A549 (cell line): ENCODE measurements at regions not wholly inside any gene's neighbourhood (a gene's known extent, or its start where the extent isn't known, plus 50 kb on each side); places are given as distances from the start of the nearest gene placed in this dataset.

Experiments
- ATAC-seq, 2 experiments: fragments of 200-7000 bp in 1 of 2; fragments of >200 bp in 1 of 2; cut with Nextera tagmentation in 1 of 2; cut with Tn5 transposase in 1 of 2; 3 replicates each; pipeline versions ENCODE4 v1.8.0 to v1.9.1; 2018 to 2020; ENCODE audit warnings: mild to moderate bottlenecking in 1 of 2, moderate library complexity in 1 of 2
- CTCF ChIA-PET: fragments of 300-600 bp; sonication (Branson Sonifier 250); formaldehyde crosslinking; extraction: SDS; loops from one replicate; lab custom pipeline; 2021; ENCODE audit warnings: antibody characterized with exemption, inconsistent platforms; lab: Yijun Ruan, JAX
- POLR2A ChIA-PET: fragments of 350-600 bp; formaldehyde crosslinking; extraction: SDS; loops from one replicate; lab custom pipeline; 2021; ENCODE audit warnings: antibody characterized with exemption, inconsistent platforms; lab: Yijun Ruan, JAX
- DNase-seq, 2 experiments: peaks; one replicate each; pipeline versions ENCODE4 v3.0.0 to v3.0.0-alpha.2; 2011 to 2016; ENCODE audit warnings: low read depth in 1 of 2, low spot score in 1 of 2
- FAIRE-seq: peaks from 2 replicates; lab custom pipeline; 2011; peaks lifted over from hg19 to GRCh38; lab: Jason Lieb, UNC
- H3K27ac ChIP-seq, 2 experiments: fragments of >200 bp; sonication (Bioruptor Twin); formaldehyde crosslinking; 3 replicates each; pipeline ENCODE4 v1.5.1; 2016 to 2017
- H3K4me1 ChIP-seq: fragments of >200 bp; sonication (Bioruptor Twin); formaldehyde crosslinking; 3 replicates; pipeline ENCODE4 v1.6.1; 2016
- H3K4me2 ChIP-seq: fragments of >200 bp; sonication (Bioruptor Twin); formaldehyde crosslinking; 3 replicates; pipeline ENCODE4 v1.6.1; 2016
- H3K4me3 ChIP-seq: fragments of >200 bp; sonication (Bioruptor Twin); formaldehyde crosslinking; 3 replicates; pipeline ENCODE4 v1.5.1; 2016
- H3K9me3 ChIP-seq: fragments of >200 bp; sonication (Bioruptor Twin); formaldehyde crosslinking; 3 replicates; pipeline ENCODE4 v1.6.1; 2016
- CBX2 ChIP-seq: fragments of 200-600 bp; sonication (generic); IDR thresholded peaks from 2 replicates; pipeline ENCODE4 v1.6.1; 2016; ENCODE audit warnings: low read depth, mild to moderate bottlenecking, borderline replicate concordance
- CEBPB ChIP-seq, 2 experiments: fragments of >200 bp in 1 of 2; sonication (Bioruptor Twin) in 1 of 2; formaldehyde crosslinking in 1 of 2; IDR thresholded peaks; 2 replicates each; pipeline ENCODE4 v1.6.1; 2012 to 2016
- EHMT2 ChIP-seq: fragments of 200-600 bp; sonication (generic); IDR thresholded peaks from 2 replicates; pipeline ENCODE4 v1.6.1; 2016; ENCODE audit warnings: antibody characterized with exemption, low read depth, mild to moderate bottlenecking, moderate library complexity
- FOSL2 ChIP-seq, 2 experiments: fragments of 450-650 bp in 1 of 2; fragments of >200 bp in 1 of 2; sonication (Bioruptor Twin) in 1 of 2; formaldehyde crosslinking; IDR thresholded peaks; 2 replicates each; pipeline versions ENCODE4 v1.5.0 to v1.6.1; 2016 to 2020; ENCODE audit warnings: mild to moderate bottlenecking in 1 of 2, moderate library complexity in 1 of 2
- FOXS1 ChIP-seq: fragments of 250-450 bp; sonication (Bioruptor Pico); IDR thresholded peaks from 2 replicates; pipeline ENCODE4 v1.5.0; 2020; ENCODE audit warnings: mild to moderate bottlenecking, moderate library complexity
- HOXA7 ChIP-seq: fragments of 250-450 bp; sonication (Bioruptor Pico); IDR thresholded peaks from 2 replicates; pipeline ENCODE4 v1.5.0; 2020; ENCODE audit warnings: mild to moderate bottlenecking, moderate library complexity
- HOXB5 ChIP-seq: fragments of 250-450 bp; sonication (Bioruptor Pico); IDR thresholded peaks from 2 replicates; pipeline ENCODE4 v1.5.0; 2020; ENCODE audit warnings: mild to moderate bottlenecking, moderate library complexity
- NFE2L2 ChIP-seq: fragments of 150-350 bp; conservative IDR thresholded peaks from 2 replicates; pipeline ENCODE4 v1.6.1; 2014; ENCODE audit warnings: low read length
- POLR2A ChIP-seq: IDR thresholded peaks from 2 replicates; pipeline ENCODE4 v1.6.1; 2012; ENCODE audit warnings: mild to moderate bottlenecking, low read length
- RARB ChIP-seq: fragments of 250-450 bp; sonication (Bioruptor Pico); IDR thresholded peaks from 2 replicates; pipeline ENCODE4 v1.8.0; 2021; ENCODE audit warnings: mild to moderate bottlenecking, moderate library complexity
- SREBF2 ChIP-seq: fragments of 450-650 bp; IDR thresholded peaks from 2 replicates; pipeline ENCODE4 v1.6.1; 2014; ENCODE audit warnings: mild to moderate bottlenecking, moderate library complexity
- ZSCAN20 ChIP-seq: fragments of 250-450 bp; sonication (Bioruptor Pico); IDR thresholded peaks from 2 replicates; pipeline ENCODE4 v1.8.0; 2022; ENCODE audit warnings: mild to moderate bottlenecking, moderate library complexity
- WGBS: methylation state at CpG from one replicate; pipeline ENCODE4 v1.1.6; 2017; ENCODE audit errors: missing lambda C conversion rate; 5-methylcytosine and 5-hydroxymethylcytosine counted together
- TF ChIP-seq, protein P1 (sequence below): fragments of >200 bp; sonication (Bioruptor Twin); formaldehyde crosslinking; IDR thresholded peaks from 3 replicates; pipeline ENCODE4 v1.5.1; 2016
- TF ChIP-seq, protein P2 (sequence below): fragments of 150-350 bp; IDR thresholded peaks from 2 replicates; pipeline ENCODE4 v1.6.1; 2014; ENCODE audit warnings: low read depth, mild to moderate bottlenecking, low read length
- TF ChIP-seq, protein P3 (sequence below): fragments of 250-450 bp; sonication (Bioruptor Pico); IDR thresholded peaks from 2 replicates; pipeline ENCODE4 v1.5.0; 2021; ENCODE audit warnings: mild to moderate bottlenecking, moderate library complexity, borderline replicate concordance
- TF ChIP-seq, protein P4 (sequence below): fragments of >200 bp; sonication (Bioruptor Twin); formaldehyde crosslinking; IDR thresholded peaks from 3 replicates; pipeline ENCODE4 v1.6.1; 2016
- TF ChIP-seq, protein P5 (sequence below): fragments of 250-450 bp; sonication (Bioruptor Pico); IDR thresholded peaks from 2 replicates; pipeline ENCODE4 v1.5.0; 2020; ENCODE audit warnings: low read depth, mild to moderate bottlenecking, moderate library complexity

DNA sequence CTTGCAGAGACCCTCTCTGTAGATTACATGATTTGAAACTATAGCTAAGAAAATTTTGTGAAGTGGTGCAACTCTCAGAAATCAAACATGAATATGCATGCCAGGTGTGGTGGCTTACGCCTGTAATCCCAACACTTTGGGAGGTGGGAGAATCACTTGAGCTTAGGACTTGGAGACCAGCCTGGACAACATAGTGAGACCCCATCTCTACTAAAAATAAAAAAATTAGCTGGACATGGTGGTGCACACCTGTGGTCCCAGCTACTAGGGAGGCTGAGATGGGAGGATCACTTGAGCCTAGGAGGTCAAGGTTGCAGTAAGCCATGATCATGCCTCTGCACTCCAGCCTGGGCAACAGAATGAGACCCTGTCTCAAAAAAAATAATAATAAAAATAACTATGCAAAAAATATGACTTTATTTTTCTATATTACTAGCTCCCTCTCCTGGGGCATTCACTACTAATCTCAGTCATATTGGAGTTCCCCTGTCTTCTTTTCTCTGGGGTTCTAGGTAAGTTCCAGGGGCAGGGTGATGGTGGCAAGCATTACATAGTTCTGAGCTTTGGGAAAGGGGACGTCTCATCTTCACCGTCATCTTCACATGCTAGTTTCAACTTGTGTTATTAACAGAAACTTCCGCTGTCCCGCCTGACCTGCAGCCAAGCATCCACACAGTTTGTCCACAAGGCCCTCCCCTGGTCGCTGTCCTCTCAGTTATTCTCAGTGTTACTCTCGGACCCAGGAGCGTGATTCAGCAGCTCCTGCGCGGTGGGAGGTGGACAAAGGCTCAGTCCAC is 96.8 kb upstream of the MBOAT2 start (continued):
- TF ChIP-seq, protein P1, sequence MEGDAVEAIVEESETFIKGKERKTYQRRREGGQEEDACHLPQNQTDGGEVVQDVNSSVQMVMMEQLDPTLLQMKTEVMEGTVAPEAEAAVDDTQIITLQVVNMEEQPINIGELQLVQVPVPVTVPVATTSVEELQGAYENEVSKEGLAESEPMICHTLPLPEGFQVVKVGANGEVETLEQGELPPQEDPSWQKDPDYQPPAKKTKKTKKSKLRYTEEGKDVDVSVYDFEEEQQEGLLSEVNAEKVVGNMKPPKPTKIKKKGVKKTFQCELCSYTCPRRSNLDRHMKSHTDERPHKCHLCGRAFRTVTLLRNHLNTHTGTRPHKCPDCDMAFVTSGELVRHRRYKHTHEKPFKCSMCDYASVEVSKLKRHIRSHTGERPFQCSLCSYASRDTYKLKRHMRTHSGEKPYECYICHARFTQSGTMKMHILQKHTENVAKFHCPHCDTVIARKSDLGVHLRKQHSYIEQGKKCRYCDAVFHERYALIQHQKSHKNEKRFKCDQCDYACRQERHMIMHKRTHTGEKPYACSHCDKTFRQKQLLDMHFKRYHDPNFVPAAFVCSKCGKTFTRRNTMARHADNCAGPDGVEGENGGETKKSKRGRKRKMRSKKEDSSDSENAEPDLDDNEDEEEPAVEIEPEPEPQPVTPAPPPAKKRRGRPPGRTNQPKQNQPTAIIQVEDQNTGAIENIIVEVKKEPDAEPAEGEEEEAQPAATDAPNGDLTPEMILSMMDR: no peak
- no peak for TF ChIP-seq CEBPB (IDR thresholded peaks at IDR 0.05)
- TF ChIP-seq RARB (CRISPR knock-in tag): no peak

DNA sequence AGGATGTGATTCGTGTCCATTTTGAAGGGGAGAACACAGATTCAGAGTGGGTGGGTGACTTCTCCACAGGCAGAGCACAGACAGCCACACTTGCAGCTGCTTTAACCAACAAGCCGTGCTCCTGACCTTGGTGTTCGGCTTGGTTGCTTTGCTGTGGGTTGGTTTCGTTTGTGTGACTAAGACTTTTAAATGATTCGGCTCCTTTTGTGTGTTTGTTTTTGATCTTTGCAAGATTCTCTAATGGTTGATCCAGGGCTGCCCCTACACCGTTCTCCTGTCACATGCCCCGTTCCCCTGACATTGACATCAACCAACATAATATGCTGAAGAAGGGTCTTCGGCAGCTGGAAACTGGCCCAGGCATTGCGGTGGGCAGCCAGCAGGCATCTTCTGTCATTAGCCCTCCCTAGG is 95.9 kb upstream of the MBOAT2 start:
- peak overlapping the region; percentile 38; the same call in 2 of the 3 replicates for H3K4me2 ChIP-seq
- ATAC-seq: peak in 1 of 2 experiments; percentile 20; a peak in 2 of 6 replicates

More for the DNA sequence above, 95.9 kb upstream of the MBOAT2 start:
- DNase-seq: peak in 1 of 2 experiments; percentile 31
- Histone ChIP-seq H3K4me3 (no peak overlapping the region), H3K27ac (peak overlapping the region in 1 of 2 experiments; percentile 17; a peak in 2 of 6 replicates)
- 58% methylated on average over 9 of the region's 9 CpGs for whole genome bisulfite sequencing
- FAIRE-seq: no peak
- TF ChIP-seq FOXS1 (CRISPR knock-in tag) (no peak), FOSL2 (IDR thresholded peaks at IDR 0.05) (no peak), FOSL2 (CRISPR knock-in tag; IDR thresholded peaks at IDR 0.05) (no peak), HOXB5 (CRISPR knock-in tag) (no peak), CBX2 (no peak), NFE2L2 (no peak), SREBF2 (no peak), HOXA7 (CRISPR knock-in tag) (no peak), EHMT2 (no peak), POLR2A (no peak), ZSCAN20 (CRISPR knock-in tag) (no peak)
- TF ChIP-seq, protein P2, sequence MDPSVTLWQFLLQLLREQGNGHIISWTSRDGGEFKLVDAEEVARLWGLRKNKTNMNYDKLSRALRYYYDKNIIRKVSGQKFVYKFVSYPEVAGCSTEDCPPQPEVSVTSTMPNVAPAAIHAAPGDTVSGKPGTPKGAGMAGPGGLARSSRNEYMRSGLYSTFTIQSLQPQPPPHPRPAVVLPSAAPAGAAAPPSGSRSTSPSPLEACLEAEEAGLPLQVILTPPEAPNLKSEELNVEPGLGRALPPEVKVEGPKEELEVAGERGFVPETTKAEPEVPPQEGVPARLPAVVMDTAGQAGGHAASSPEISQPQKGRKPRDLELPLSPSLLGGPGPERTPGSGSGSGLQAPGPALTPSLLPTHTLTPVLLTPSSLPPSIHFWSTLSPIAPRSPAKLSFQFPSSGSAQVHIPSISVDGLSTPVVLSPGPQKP: no peak
- TF ChIP-seq, protein P3, sequence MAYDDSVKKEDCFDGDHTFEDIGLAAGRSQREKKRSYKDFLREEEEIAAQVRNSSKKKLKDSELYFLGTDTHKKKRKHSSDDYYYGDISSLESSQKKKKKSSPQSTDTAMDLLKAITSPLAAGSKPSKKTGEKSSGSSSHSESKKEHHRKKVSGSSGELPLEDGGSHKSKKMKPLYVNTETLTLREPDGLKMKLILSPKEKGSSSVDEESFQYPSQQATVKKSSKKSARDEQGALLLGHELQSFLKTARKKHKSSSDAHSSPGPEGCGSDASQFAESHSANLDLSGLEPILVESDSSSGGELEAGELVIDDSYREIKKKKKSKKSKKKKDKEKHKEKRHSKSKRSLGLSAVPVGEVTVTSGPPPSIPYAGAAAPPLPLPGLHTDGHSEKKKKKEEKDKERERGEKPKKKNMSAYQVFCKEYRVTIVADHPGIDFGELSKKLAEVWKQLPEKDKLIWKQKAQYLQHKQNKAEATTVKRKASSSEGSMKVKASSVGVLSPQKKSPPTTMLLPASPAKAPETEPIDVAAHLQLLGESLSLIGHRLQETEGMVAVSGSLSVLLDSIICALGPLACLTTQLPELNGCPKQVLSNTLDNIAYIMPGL (CRISPR knock-in tag): no peak
- TF ChIP-seq, protein P4, sequence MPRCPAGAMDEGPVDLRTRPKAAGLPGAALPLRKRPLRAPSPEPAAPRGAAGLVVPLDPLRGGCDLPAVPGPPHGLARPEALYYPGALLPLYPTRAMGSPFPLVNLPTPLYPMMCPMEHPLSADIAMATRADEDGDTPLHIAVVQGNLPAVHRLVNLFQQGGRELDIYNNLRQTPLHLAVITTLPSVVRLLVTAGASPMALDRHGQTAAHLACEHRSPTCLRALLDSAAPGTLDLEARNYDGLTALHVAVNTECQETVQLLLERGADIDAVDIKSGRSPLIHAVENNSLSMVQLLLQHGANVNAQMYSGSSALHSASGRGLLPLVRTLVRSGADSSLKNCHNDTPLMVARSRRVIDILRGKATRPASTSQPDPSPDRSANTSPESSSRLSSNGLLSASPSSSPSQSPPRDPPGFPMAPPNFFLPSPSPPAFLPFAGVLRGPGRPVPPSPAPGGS: no peak
- TF ChIP-seq, protein P5, sequence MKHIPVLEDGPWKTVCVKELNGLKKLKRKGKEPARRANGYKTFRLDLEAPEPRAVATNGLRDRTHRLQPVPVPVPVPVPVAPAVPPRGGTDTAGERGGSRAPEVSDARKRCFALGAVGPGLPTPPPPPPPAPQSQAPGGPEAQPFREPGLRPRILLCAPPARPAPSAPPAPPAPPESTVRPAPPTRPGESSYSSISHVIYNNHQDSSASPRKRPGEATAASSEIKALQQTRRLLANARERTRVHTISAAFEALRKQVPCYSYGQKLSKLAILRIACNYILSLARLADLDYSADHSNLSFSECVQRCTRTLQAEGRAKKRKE: no peak
- TF ChIP-seq, protein P1: no peak
- TF ChIP-seq, all 56 proteins: peak for 0
- POLR2A ChIA-PET: no interaction called here
- CTCF ChIA-PET: interaction anchor here (1.4 to 2.2 kb wide), 2 partner anchors 11 to 226 kb away, joined by 4 to 5 read pairs; no protein-coding TSS in a partner anchor
- no peaks in the 10 kb centered on the region for H3K9me3 ChIP-seq
- peaks cover 10% of the 10 kb centered on the region; the same call in 2 of the 3 replicates for H3K4me1 ChIP-seq
